ENCODE measurements at regions not wholly inside any gene's neighbourhood (a gene's known extent, or its start where the extent isn't known, plus 50 kb on each side); places are given as distances from the start of the nearest gene placed in this dataset.

DNA sequence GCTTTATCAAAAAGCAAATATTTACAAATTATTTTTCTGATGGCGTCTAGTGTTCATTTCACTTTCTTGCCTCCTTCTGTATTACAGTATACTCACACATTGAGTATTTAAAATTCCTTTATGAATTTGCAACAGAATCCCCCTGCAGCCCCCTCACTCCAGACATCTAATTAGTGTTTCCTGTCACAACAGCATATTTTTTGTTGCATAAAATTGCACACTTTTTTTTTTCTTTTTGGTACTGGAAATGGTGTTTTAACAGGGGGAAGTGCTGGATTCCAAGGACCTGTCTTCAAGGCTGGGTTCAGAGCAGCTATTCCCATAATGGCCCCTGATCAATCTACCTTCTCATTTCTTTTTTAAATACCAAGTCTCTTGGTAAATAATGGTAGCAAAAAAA, 184.3 kb upstream of the HMCN1 start:
- TF ChIP-seq USF2 (IDR thresholded peaks at IDR 0.05; ENCODE audit: borderline replicate concordance, low read depth, low read length) (no peak), EP300 (IDR thresholded peaks at IDR 0.05; ENCODE audit: borderline replicate concordance in 1 of 2, low read depth in 1 of 2, low read length in 1 of 2) (no peak), REST (IDR thresholded peaks at IDR 0.05; ENCODE audit: low read depth, low read length) (no peak), SIN3A (IDR thresholded peaks at IDR 0.05; ENCODE audit: borderline replicate concordance, low read depth, low read length) (no peak), ZBTB33 (IDR thresholded peaks at IDR 0.05; ENCODE audit: borderline replicate concordance, low read depth) (no peak), RFX5 (IDR thresholded peaks at IDR 0.05; ENCODE audit: low read length) (no peak), ELF1 (IDR thresholded peaks at IDR 0.05) (no peak), TAF1 (IDR thresholded peaks at IDR 0.05; ENCODE audit: borderline replicate concordance, low read depth, low read length) (no peak)
- TF ChIP-seq, protein P1, sequence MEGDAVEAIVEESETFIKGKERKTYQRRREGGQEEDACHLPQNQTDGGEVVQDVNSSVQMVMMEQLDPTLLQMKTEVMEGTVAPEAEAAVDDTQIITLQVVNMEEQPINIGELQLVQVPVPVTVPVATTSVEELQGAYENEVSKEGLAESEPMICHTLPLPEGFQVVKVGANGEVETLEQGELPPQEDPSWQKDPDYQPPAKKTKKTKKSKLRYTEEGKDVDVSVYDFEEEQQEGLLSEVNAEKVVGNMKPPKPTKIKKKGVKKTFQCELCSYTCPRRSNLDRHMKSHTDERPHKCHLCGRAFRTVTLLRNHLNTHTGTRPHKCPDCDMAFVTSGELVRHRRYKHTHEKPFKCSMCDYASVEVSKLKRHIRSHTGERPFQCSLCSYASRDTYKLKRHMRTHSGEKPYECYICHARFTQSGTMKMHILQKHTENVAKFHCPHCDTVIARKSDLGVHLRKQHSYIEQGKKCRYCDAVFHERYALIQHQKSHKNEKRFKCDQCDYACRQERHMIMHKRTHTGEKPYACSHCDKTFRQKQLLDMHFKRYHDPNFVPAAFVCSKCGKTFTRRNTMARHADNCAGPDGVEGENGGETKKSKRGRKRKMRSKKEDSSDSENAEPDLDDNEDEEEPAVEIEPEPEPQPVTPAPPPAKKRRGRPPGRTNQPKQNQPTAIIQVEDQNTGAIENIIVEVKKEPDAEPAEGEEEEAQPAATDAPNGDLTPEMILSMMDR (IDR thresholded peaks at IDR 0.05): no peak
